ENCODE measurements at regions not wholly inside any gene's neighbourhood (a gene's known extent, or its start where the extent isn't known, plus 50 kb on each side); places are given as distances from the start of the nearest gene placed in this dataset.

DNA sequence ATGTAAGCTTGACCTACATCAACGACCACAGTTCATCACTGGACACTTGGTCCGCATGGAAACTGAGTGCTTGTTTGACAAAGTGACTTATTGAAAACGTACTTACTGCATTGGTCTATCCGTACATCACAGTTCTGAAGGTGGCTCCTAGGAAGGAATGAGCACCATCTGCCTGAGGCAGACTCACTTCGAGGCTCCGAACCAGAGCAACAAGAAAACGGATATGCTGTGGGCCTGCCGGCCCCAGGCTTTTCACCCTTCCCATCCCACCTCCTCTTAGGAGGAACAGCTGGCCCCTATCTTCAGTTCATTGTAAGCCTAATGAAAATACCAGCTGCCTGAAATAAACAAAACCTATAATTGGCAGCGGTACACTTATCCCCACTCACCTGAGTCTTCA is 67.2 kb upstream of the TSLP start (continued):
- TF ChIP-seq POLR2AphosphoS5 (IDR thresholded peaks at IDR 0.05; ENCODE audit: low read depth, low read length), result no peak
- no peak for TF ChIP-seq FOXM1 (IDR thresholded peaks at IDR 0.05; ENCODE audit: low read depth)
- TF ChIP-seq EZH2phosphoT487 (IDR thresholded peaks at IDR 0.05; ENCODE audit: borderline replicate concordance, low read depth), result no peak
- TF ChIP-seq, protein P1, sequence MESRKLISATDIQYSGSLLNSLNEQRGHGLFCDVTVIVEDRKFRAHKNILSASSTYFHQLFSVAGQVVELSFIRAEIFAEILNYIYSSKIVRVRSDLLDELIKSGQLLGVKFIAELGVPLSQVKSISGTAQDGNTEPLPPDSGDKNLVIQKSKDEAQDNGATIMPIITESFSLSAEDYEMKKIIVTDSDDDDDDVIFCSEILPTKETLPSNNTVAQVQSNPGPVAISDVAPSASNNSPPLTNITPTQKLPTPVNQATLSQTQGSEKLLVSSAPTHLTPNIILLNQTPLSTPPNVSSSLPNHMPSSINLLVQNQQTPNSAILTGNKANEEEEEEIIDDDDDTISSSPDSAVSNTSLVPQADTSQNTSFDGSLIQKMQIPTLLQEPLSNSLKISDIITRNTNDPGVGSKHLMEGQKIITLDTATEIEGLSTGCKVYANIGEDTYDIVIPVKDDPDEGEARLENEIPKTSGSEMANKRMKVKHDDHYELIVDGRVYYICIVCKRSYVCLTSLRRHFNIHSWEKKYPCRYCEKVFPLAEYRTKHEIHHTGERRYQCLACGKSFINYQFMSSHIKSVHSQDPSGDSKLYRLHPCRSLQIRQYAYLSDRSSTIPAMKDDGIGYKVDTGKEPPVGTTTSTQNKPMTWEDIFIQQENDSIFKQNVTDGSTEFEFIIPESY (IDR thresholded peaks at IDR 0.05; ENCODE audit: borderline replicate concordance, low read depth), result no peak
- no peak for TF ChIP-seq RXRA (IDR thresholded peaks at IDR 0.05; ENCODE audit: borderline replicate concordance, low read depth)

DNA sequence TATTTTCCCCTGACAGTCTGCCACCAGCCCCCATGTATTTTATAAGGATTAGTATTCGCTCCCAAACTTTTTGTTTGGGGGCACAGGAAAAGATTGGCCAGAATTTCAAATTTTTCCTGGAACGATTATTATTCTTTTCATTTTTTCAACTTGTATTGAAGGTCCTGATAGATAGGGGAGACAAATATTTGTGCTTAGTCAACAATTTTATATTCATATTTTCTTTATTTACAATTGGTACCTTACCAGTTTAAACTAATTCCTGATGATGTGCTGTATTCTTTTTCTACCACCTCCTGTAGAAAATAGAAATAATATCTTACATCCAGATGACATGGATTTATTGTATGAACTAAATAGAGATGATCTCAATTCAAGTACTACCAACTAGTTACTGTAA is 60.7 kb upstream of the TSLP start:
- Histone ChIP-seq H3K27me3 (ENCODE audit: insufficient read depth) (no peaks in the 10 kb centered on the region), H4K20me1 (ENCODE audit: insufficient read depth) (no peaks in the 10 kb centered on the region), H3K4me3 (ENCODE audit: low read depth in 2 of 2, low read length in 1 of 2) (no peak overlapping the region), H3K9ac (no peak overlapping the region), H3F3A (replicated peaks; ENCODE audit: insufficient read depth) (peaks cover 12% of the 10 kb centered on the region), H3K27ac (ENCODE audit: low read depth in 2 of 2, low read length in 1 of 2) (no peak overlapping the region), H3K9me3 (no peaks in the 10 kb centered on the region), H3K36me3 (replicated peaks in 1 of 2; ENCODE audit: control insufficient read depth in 1 of 2, insufficient read depth in 2 of 2, low read length in 1 of 2) (no peaks in the 10 kb centered on the region), H2AFZ (ENCODE audit: low read depth) (no peak overlapping the region), H3K4me1 (ENCODE audit: control insufficient read depth in 1 of 2, insufficient read depth in 2 of 2, low read depth in 1 of 2, low read length in 1 of 2) (no peaks in the 10 kb centered on the region; a peak in 1 of 4 replicates), H3K4me2 (no peak overlapping the region), H3K79me2 (ENCODE audit: insufficient read depth) (no peaks in the 10 kb centered on the region), H3K9me2 (no peaks in the 10 kb centered on the region)
- CTCF ChIA-PET, result no interaction called here
- DNase-seq, result no peak
- no peak for TF ChIP-seq SIN3A (IDR thresholded peaks at IDR 0.05; ENCODE audit: borderline replicate concordance, low read depth, low read length)
- POLR2A ChIA-PET, result no interaction called here
- 72% methylated on average over 2 of the region's 2 CpGs for WGBS (ENCODE audit: low lambda C conversion rate)

- H3K79me2 ChIP-seq (ENCODE audit: insufficient read depth), result no peaks in the 10 kb centered on the region
- no peak overlapping the region for H3K4me3 ChIP-seq (ENCODE audit: low read depth in 2 of 2, low read length in 1 of 2)
- TF ChIP-seq NFIC (IDR thresholded peaks at IDR 0.05; ENCODE audit: borderline replicate concordance) (peak; percentile 69), GABPA (IDR thresholded peaks at IDR 0.05; ENCODE audit: low read depth) (no peak)
- H3F3A ChIP-seq (replicated peaks; ENCODE audit: insufficient read depth), result peaks cover 8% of the 10 kb centered on the region
- H3K9me3 ChIP-seq, result no peaks in the 10 kb centered on the region
- CTCF ChIA-PET, result no interaction called here
- DNase-seq, result no peak
- 55% methylated on average over 1 of the region's 1 CpG for WGBS (ENCODE audit: low lambda C conversion rate)
- no peaks in the 10 kb centered on the region for H3K9me2 ChIP-seq
- 0 out of 2 replicates have a peak overlapping the region, but pooled peaks have one; percentile 42 for H2AFZ ChIP-seq (ENCODE audit: low read depth)
- peaks cover 0 to 6% of the 10 kb centered on the region in 2 experiments; a peak in 2 of 4 replicates for H3K4me1 ChIP-seq (ENCODE audit: control insufficient read depth in 1 of 2, insufficient read depth in 2 of 2, low read depth in 1 of 2, low read length in 1 of 2)
- no peaks in the 10 kb centered on the region for H3K36me3 ChIP-seq (replicated peaks in 1 of 2; ENCODE audit: control insufficient read depth in 1 of 2, insufficient read depth in 2 of 2, low read length in 1 of 2)
- no peak overlapping the region; a peak in 2 of 4 replicates for H3K27ac ChIP-seq (ENCODE audit: low read depth in 2 of 2, low read length in 1 of 2)
- H3K9ac ChIP-seq, result no peak overlapping the region
- POLR2A ChIA-PET, result no interaction called here
- no peaks in the 10 kb centered on the region for H3K27me3 ChIP-seq (ENCODE audit: insufficient read depth)
- no peaks in the 10 kb centered on the region for H4K20me1 ChIP-seq (ENCODE audit: insufficient read depth)
- no peak overlapping the region for H3K4me2 ChIP-seq
Measured at GRCh38 chr5:111013011-111013410, 58.5 kb upstream of the TSLP start.

GRCh38 chr5:111016801-111017200 is 54.7 kb upstream of the TSLP start:
- CTCF ChIA-PET, result no interaction called here
- Histone ChIP-seq H3K27ac (ENCODE audit: low read depth in 2 of 2, low read length in 1 of 2) (peak overlapping the region in 1 of 2 experiments; percentile 68; a peak in 2 of 4 replicates), H3K4me2 (no peak overlapping the region), H4K20me1 (ENCODE audit: insufficient read depth) (no peaks in the 10 kb centered on the region), H3F3A (replicated peaks; ENCODE audit: insufficient read depth) (peaks cover 14% of the 10 kb centered on the region), H3K4me1 (ENCODE audit: control insufficient read depth in 1 of 2, insufficient read depth in 2 of 2, low read depth in 1 of 2, low read length in 1 of 2) (peaks cover 0 to 10% of the 10 kb centered on the region in 2 experiments; a peak in 2 of 4 replicates), H3K9me2 (peaks cover 4% of the 10 kb centered on the region; the same call in 1 of the 2 replicates), H3K36me3 (replicated peaks in 1 of 2; ENCODE audit: control insufficient read depth in 1 of 2, insufficient read depth in 2 of 2, low read length in 1 of 2) (no peaks in the 10 kb centered on the region), H3K9me3 (no peaks in the 10 kb centered on the region), H3K27me3 (ENCODE audit: insufficient read depth) (no peaks in the 10 kb centered on the region), H3K79me2 (ENCODE audit: insufficient read depth) (no peaks in the 10 kb centered on the region), H2AFZ (ENCODE audit: low read depth) (peak overlapping the region; percentile 11; the same call in 1 of the 2 replicates), H3K9ac (no peak overlapping the region), H3K4me3 (ENCODE audit: low read depth in 2 of 2, low read length in 1 of 2) (no peak overlapping the region)
- no peak for TF ChIP-seq TAF1 (IDR thresholded peaks at IDR 0.05; ENCODE audit: borderline replicate concordance, low read depth, low read length)
- no peak for TF ChIP-seq NFIC (IDR thresholded peaks at IDR 0.05; ENCODE audit: borderline replicate concordance)
- no peak for TF ChIP-seq PBX3 (IDR thresholded peaks at IDR 0.05)
- no peak for TF ChIP-seq CHD2 (IDR thresholded peaks at IDR 0.05; ENCODE audit: low read length, partially characterized antibody)
- TF ChIP-seq FOXM1 (IDR thresholded peaks at IDR 0.05; ENCODE audit: low read depth), result no peak
- POLR2A ChIA-PET, result no interaction called here
- DNase-seq, result no peak
- 64% methylated on average over 3 of the region's 3 CpGs for WGBS (ENCODE audit: low lambda C conversion rate)

Data from SK-N-SH (cell line).